ENCODE measurements at regions not wholly inside any gene's neighbourhood (a gene's known extent, or its start where the extent isn't known, plus 50 kb on each side); places are given as distances from the start of the nearest gene placed in this dataset.

DNA sequence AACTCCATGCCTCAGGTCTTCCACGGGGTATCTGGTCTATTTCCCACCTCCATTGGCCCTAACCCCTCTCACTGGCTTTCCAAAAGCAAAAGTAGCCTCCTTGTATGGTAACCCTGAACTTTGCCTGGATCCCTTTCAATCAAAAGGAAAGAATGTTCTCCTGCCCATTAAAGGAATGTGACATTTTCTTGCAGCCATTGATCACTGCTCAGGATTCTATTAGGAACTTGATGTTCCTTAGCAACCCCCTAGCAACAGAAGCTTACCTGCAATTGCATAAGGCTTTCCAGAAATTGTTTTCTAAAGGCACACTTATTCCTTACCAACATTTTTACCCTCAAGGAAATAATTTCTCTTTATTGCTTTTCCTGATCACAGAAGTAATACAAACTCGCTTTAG lies 91.4 kb upstream of the AGAP1 start:
- TF ChIP-seq POLR2A (IDR thresholded peaks at IDR 0.05): no peak
- TF ChIP-seq, protein P1, sequence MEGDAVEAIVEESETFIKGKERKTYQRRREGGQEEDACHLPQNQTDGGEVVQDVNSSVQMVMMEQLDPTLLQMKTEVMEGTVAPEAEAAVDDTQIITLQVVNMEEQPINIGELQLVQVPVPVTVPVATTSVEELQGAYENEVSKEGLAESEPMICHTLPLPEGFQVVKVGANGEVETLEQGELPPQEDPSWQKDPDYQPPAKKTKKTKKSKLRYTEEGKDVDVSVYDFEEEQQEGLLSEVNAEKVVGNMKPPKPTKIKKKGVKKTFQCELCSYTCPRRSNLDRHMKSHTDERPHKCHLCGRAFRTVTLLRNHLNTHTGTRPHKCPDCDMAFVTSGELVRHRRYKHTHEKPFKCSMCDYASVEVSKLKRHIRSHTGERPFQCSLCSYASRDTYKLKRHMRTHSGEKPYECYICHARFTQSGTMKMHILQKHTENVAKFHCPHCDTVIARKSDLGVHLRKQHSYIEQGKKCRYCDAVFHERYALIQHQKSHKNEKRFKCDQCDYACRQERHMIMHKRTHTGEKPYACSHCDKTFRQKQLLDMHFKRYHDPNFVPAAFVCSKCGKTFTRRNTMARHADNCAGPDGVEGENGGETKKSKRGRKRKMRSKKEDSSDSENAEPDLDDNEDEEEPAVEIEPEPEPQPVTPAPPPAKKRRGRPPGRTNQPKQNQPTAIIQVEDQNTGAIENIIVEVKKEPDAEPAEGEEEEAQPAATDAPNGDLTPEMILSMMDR (IDR thresholded peaks at IDR 0.05): no peak
